Adrenal gland (tissue), 5 donors: ENCODE measurements at regions not wholly inside any gene's neighbourhood (a gene's known extent, or its start where the extent isn't known, plus 50 kb on each side); places are given as distances from the start of the nearest gene placed in this dataset.

ENCODE experiments used
- POLR2A ChIP-seq, 2 donors: fragments of 450-650 bp; IDR thresholded peaks; one replicate each; pipeline ENCODE4 v1.6.1; 2017; ENCODE audit warnings: antibody characterized with exemption in 2 of 2, mild to moderate bottlenecking in 2 of 2, moderate library complexity in 1 of 2
- TF ChIP-seq, protein P1 (sequence below), 6 experiments: fragments of 450-650 bp in 4 of 6; fragments of 200-600 bp in 2 of 6; sonication (generic) in 1 of 6; IDR thresholded peaks; 1 replicate in 5 of 6; 2 replicates in 1 of 6; pipeline versions ENCODE4 v1.5.1 to v1.8.0; 2016 to 2021; ENCODE audit warnings: antibody characterized with exemption in 6 of 6, mild to moderate bottlenecking in 2 of 6, moderate library complexity in 1 of 6
- donor health status: DM: no; HTN: no; CAD: no.

DNA sequence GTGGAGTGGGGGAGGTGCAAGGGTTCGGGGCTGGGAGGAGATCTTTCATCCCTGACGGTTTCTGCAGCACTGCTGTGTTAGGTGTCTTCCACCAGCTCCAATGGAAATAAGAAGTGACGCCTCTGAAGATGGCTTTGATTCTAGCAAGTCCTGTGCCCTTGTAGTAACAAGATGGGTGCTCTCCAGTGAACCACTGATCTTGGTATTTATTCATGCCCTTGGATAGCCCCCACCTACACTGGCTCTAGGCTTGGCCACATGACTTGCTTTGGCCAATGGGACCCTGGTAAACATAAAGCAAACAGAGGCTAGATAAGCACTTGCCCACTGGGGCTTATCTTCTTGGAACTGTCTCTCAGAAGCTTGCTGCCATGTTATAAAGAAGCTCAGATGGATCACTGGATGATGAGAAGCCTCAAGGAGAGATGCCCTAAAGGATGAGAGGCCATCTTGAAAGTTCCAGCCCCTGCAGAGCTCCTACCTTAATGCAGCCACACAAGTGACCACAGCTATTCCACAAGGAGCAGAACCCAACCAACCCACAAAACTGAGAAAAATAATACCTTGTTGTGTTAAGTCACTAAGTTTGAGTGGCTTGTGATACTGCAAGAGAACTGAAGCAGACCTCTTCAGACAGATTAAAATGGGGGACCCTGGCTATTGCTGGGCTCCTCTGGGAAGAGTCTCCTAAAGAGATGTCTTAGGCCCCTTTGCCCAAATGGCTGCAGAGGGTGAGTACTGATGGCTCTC lies 137.9 kb downstream of the PDCD6IP start:
- no peak for TF ChIP-seq POLR2A (IDR thresholded peaks at IDR 0.05)
- TF ChIP-seq, protein P1, sequence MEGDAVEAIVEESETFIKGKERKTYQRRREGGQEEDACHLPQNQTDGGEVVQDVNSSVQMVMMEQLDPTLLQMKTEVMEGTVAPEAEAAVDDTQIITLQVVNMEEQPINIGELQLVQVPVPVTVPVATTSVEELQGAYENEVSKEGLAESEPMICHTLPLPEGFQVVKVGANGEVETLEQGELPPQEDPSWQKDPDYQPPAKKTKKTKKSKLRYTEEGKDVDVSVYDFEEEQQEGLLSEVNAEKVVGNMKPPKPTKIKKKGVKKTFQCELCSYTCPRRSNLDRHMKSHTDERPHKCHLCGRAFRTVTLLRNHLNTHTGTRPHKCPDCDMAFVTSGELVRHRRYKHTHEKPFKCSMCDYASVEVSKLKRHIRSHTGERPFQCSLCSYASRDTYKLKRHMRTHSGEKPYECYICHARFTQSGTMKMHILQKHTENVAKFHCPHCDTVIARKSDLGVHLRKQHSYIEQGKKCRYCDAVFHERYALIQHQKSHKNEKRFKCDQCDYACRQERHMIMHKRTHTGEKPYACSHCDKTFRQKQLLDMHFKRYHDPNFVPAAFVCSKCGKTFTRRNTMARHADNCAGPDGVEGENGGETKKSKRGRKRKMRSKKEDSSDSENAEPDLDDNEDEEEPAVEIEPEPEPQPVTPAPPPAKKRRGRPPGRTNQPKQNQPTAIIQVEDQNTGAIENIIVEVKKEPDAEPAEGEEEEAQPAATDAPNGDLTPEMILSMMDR (IDR thresholded peaks at IDR 0.05), result no peak
